Activated CD4-positive, alpha-beta T cell treated with anti-CD3 and anti-CD28 coated beads, Interleukin-2, amount 10 ng/mL, durations not matched to agents 24 days and 14 days (primary cell): ENCODE measurements at regions not wholly inside any gene's neighbourhood (a gene's known extent, or its start where the extent isn't known, plus 50 kb on each side); places are given as distances from the start of the nearest gene placed in this dataset.

Experiments
- DNase-seq: peaks from one replicate; pipeline ENCODE4 v3.0.0; 2022
- H3K27ac Mint-ChIP-seq: one replicate; pipeline ENCODE4 v1.8.0; 2022; ENCODE audit warnings: mild to moderate bottlenecking, mixed read lengths
- H3K27me3 Mint-ChIP-seq: one replicate; pipeline ENCODE4 v1.8.0; 2022; ENCODE audit warnings: mixed read lengths
- H3K36me3 Mint-ChIP-seq: one replicate; pipeline ENCODE4 v1.8.0; 2022; ENCODE audit warnings: low read depth, mild to moderate bottlenecking, mixed read lengths
- H3K4me1 Mint-ChIP-seq: one replicate; pipeline ENCODE4 v1.8.0; 2021; ENCODE audit warnings: mixed read lengths
- H3K4me3 Mint-ChIP-seq: one replicate; pipeline ENCODE4 v1.8.0; 2022; ENCODE audit warnings: mild to moderate bottlenecking, moderate library complexity, mixed read lengths
- H3K9me3 Mint-ChIP-seq: one replicate; pipeline ENCODE4 v1.8.0; 2021; ENCODE audit warnings: mixed read lengths
- intact Hi-C: fragments of 100-400 bp; cut with micrococcal nuclease; formaldehyde crosslinking; loops from one replicate; pipeline ENCODE4 v1.15.1; 2023

DNA sequence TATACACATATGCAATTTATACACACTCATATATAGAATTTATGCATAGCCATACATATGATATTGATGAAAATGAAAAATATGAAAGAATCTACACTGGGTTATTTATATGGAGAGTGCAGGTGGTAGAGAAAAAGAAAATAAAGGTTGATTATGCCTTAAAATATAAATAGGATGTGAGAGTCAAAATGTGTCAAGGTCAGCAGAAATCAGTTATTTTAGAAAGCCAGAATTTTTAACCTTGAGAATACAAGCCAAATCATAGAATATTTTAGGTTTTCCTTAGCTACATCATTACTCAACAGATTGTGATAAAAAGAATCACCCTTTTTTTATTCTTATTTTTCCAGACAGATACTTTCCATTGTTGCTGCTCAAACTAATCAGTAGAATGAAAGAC is 146.2 kb downstream of the SLC6A15 start:
- no peak overlapping the region for H3K4me3 Mint-ChIP-seq
- no peaks in the 10 kb centered on the region for H3K27me3 Mint-ChIP-seq
- no peaks in the 10 kb centered on the region for H3K36me3 Mint-ChIP-seq
- H3K9me3 Mint-ChIP-seq: no peaks in the 10 kb centered on the region
- intact Hi-C loops: no loop called here
- no peak overlapping the region for H3K27ac Mint-ChIP-seq
- H3K4me1 Mint-ChIP-seq: no peaks in the 10 kb centered on the region
- DNase-seq: no peak

DNA sequence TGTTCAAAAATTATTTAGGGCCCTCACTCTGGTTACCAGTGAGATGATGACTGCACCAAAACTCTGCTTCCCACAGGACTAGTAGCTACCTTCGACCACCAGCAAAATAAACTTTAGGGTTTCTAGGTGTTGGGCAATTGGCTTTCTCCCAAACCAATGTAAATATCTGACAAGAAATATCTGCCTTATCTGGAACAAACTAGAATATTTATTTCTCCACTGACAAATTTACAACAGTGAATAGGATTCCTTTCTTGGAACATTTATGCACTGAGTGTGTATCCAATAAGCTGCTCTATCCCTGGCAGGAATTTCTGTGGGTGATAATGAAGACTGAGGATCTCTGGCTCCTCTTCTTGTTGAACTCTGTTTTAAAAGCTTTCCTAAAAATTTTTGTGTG is 148.6 kb downstream of the SLC6A15 start:
- intact Hi-C loops: no loop called here
- Mint-ChIP-seq H3K4me1 (no peaks in the 10 kb centered on the region), H3K4me3 (no peak overlapping the region), H3K27me3 (no peaks in the 10 kb centered on the region), H3K36me3 (no peaks in the 10 kb centered on the region), H3K9me3 (no peaks in the 10 kb centered on the region), H3K27ac (no peak overlapping the region)
- DNase-seq: no peak

DNA sequence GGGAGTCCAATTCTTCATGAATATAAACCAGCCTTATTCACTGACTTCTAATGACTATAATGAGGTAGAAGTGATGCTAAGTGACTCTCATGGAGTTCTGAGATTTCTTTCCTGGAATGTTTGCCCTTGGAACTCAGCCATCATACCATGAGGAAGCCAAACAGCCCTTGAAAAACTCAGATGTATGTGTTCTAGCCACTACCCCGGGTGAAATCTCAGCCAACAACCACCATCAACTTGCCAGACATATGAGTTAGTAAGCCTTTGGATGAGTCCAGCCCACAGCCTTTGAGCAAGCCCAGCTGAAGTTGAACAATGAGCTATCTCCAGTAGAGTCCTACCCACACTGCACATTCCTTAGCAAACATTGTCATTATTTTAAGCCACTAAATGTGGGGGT is 149.5 kb downstream of the SLC6A15 start:
- no peak for DNase-seq
- H3K4me3 Mint-ChIP-seq: no peak overlapping the region
- H3K4me1 Mint-ChIP-seq: no peaks in the 10 kb centered on the region
- no peak overlapping the region for H3K27ac Mint-ChIP-seq
- no peaks in the 10 kb centered on the region for H3K27me3 Mint-ChIP-seq
- intact Hi-C loops: no loop called here
- no peaks in the 10 kb centered on the region for H3K36me3 Mint-ChIP-seq
- no peaks in the 10 kb centered on the region for H3K9me3 Mint-ChIP-seq

DNA sequence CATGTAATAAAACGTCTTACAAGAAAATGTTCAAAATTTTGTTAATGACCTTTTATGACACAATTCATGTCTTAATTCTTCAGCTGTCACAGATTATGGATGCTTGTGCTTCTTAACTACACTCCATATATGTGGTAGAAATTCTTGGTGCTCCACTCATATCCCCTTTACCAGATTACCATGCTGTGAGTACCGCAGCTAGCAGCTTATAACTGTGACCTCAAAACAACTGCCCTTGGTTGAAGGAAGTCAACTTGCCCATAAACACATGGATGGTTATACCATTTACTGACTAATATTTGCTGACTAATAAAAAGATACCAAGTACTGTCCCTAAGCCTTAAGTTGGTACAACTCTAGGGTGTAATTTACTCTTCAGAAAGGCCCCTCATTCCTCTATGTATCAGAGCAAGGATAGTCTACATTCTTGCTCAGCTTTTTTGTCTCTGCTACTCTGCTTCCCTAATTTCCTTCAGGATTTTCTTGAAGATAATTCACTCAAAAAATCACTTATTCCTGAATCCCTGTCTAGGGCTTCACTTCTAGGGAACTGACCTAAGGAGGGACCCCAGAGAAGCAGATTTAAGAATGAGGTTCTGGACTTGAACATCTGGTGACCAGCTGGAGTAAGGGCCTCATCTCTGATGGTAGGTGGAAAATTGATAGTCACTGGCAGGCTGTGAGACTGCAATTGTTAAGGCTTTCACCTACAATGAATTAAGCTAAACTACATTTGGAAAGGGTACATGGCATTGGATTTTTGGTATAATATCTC is 152.3 kb downstream of the SLC6A15 start:
- DNase-seq: no peak
- no peaks in the 10 kb centered on the region for H3K36me3 Mint-ChIP-seq
- H3K27ac Mint-ChIP-seq: no peak overlapping the region
- no peaks in the 10 kb centered on the region for H3K4me1 Mint-ChIP-seq
- H3K27me3 Mint-ChIP-seq: no peaks in the 10 kb centered on the region
- no peak overlapping the region for H3K4me3 Mint-ChIP-seq
- intact Hi-C loops: no loop called here
- no peaks in the 10 kb centered on the region for H3K9me3 Mint-ChIP-seq

DNA sequence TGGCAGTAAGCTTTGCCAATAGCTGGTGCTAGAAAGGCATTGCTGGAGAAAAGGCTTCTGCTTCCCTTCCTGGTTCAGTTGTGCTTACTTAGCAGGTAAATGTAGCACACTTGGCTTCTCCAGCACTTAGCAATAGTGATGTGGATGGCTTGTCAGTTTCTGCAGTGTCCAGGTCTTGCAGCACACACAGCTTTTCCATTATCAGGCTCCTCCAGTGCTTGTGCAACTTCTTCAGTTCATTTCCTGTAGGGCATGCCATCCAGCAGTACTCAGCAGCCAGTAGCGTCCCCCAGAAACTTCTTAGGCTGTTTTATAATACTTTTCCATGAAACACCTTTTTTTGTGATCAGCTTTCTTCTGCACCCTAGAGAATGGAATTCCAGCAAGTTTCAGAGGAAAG is 154.6 kb downstream of the SLC6A15 start:
- no peak for DNase-seq
- intact Hi-C loops: no loop called here
- no peaks in the 10 kb centered on the region for H3K9me3 Mint-ChIP-seq
- no peaks in the 10 kb centered on the region for H3K4me1 Mint-ChIP-seq
- H3K27ac Mint-ChIP-seq: no peak overlapping the region
- no peaks in the 10 kb centered on the region for H3K27me3 Mint-ChIP-seq
- H3K4me3 Mint-ChIP-seq: no peak overlapping the region
- no peaks in the 10 kb centered on the region for H3K36me3 Mint-ChIP-seq

DNA sequence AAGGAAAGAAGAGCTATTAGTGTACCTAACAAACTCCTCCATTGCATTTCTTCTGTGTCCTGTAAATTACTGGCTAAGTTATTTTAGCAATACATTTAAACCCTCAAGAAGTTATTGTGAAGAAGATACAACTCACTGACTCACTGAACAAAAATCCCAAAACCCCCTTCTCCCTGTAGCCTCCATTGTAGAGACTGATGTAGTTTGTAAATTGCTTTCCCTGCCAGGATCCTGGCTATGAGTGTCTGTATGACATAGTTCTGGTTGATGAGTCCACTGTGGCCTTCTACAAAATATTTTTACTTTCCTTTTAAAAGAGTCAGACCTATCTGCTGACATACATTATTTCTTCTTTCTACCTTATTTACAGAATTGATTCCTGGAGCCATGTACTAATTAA is 155.6 kb downstream of the SLC6A15 start:
- no peak overlapping the region for H3K4me3 Mint-ChIP-seq
- intact Hi-C loops: no loop called here
- H3K4me1 Mint-ChIP-seq: no peaks in the 10 kb centered on the region
- DNase-seq: no peak
- no peaks in the 10 kb centered on the region for H3K27me3 Mint-ChIP-seq
- H3K36me3 Mint-ChIP-seq: no peaks in the 10 kb centered on the region
- H3K27ac Mint-ChIP-seq: no peak overlapping the region
- no peaks in the 10 kb centered on the region for H3K9me3 Mint-ChIP-seq

DNA sequence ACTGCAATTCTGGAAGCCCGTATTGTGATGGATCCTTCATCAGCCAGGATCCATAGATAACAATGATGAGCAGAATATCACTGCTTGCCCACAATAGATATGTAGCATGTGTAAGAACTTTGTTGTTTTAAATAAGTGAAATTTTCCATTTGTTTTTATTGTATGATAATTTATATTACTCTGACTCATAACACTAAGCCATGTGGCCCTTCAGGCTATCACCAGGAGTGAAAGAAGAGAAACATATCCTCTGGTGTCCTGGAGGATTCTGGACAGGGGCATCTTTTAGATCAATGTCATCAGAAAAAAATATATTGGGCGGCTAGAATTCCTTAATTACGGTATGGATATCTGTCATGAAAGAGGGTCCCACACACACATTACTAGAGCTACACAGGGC is 167.5 kb downstream of the SLC6A15 start:
- no peaks in the 10 kb centered on the region for H3K9me3 Mint-ChIP-seq
- H3K36me3 Mint-ChIP-seq: no peaks in the 10 kb centered on the region
- DNase-seq: no peak
- intact Hi-C loops: no loop called here
- H3K27me3 Mint-ChIP-seq: no peaks in the 10 kb centered on the region
- H3K27ac Mint-ChIP-seq: no peak overlapping the region
- H3K4me3 Mint-ChIP-seq: no peak overlapping the region
- H3K4me1 Mint-ChIP-seq: no peaks in the 10 kb centered on the region

DNA sequence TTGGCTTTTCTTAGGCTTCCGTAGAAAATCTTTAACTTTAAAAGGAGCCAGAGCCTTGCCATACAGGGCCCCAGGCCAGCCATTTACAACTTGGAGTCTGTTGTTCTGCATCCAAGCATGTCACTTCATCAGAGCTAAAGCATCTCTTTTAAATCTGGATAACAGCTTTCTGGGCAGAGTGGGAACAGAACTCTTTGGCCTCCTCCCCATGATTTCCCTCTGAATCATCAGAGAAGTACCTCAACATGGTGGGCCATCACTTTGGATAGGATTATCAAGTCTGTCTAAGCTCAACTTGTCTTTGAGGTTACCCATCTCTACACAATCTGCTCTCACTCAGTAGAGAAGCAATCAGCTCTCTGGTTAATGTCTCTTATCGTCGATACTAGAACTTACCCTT is 170.9 kb downstream of the SLC6A15 start:
- H3K4me1 Mint-ChIP-seq: no peaks in the 10 kb centered on the region
- no peaks in the 10 kb centered on the region for H3K27me3 Mint-ChIP-seq
- DNase-seq: no peak
- intact Hi-C loops: no loop called here
- no peak overlapping the region for H3K27ac Mint-ChIP-seq
- H3K4me3 Mint-ChIP-seq: no peak overlapping the region
- no peaks in the 10 kb centered on the region for H3K9me3 Mint-ChIP-seq
- H3K36me3 Mint-ChIP-seq: no peaks in the 10 kb centered on the region

DNA sequence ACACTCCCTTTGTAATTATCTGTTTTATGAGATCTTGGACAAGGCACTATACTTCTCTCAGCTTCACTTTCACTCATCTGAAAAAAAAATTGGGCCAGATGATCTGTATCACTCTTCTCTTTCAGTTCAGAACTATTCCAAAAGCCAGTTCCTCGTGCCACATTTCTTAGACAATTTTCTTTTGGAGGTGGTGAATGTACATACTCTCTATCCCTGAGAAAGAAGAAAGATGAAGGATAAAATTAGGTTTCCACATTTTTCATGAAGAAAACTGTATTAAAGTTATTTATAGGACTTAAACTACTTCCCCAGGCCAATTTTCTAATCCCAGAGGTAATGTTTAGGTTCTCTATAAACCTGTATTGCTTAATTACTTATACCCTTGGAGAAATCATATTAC is 171.6 kb downstream of the SLC6A15 start:
- no peak for DNase-seq
- no peaks in the 10 kb centered on the region for H3K4me1 Mint-ChIP-seq
- no peak overlapping the region for H3K27ac Mint-ChIP-seq
- no peaks in the 10 kb centered on the region for H3K36me3 Mint-ChIP-seq
- intact Hi-C loops: no loop called here
- H3K4me3 Mint-ChIP-seq: no peak overlapping the region
- H3K27me3 Mint-ChIP-seq: no peaks in the 10 kb centered on the region
- H3K9me3 Mint-ChIP-seq: no peaks in the 10 kb centered on the region

DNA sequence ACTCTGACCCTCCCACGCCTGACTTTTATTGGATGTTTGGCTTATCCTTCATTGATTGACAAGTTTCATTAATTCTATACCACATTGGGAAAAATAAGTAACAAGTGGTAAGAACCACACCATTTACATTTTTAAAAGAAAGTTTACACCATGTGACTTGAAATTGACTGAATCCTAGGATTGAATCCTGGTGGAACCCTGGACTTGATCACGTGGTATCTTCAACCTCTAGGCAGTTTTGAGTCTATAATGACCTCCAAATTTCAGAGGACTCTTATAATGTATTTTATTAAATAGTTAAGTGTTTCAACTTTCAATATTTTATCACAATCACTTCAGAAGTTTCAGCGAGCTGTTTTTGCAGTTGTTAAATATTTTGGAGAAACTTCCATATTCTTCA is 172.0 kb downstream of the SLC6A15 start:
- H3K9me3 Mint-ChIP-seq: no peaks in the 10 kb centered on the region
- no peak overlapping the region for H3K4me3 Mint-ChIP-seq
- H3K27ac Mint-ChIP-seq: no peak overlapping the region
- no peaks in the 10 kb centered on the region for H3K27me3 Mint-ChIP-seq
- no peak for DNase-seq
- intact Hi-C loops: no loop called here
- H3K36me3 Mint-ChIP-seq: no peaks in the 10 kb centered on the region
- no peaks in the 10 kb centered on the region for H3K4me1 Mint-ChIP-seq

DNA sequence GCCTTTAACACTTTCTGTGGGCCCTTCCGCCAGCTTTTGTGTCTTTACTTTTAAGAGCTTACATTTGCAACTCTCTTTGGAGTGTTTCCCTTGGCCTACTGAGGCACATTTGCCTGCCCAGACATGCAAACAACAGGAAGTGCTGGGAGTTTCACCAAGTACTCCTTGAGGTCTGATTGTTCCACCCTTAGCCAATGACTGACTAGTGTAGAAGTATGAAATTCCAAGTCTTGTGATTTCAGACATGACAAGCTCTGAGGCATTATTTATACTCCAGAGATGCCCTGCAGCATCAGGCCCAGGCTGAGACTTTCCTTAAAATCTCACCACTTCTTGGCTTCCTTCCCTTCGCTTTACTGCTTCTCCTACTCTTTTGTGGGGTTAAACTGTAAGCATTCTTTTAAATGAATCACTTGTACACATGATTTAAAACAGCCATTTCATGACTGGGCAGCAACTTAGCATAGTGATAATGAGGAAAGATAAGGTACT is 174.1 kb downstream of the SLC6A15 start:
- Mint-ChIP-seq H3K27me3 (no peaks in the 10 kb centered on the region), H3K27ac (no peak overlapping the region), H3K4me3 (no peak overlapping the region), H3K36me3 (no peaks in the 10 kb centered on the region), H3K4me1 (no peaks in the 10 kb centered on the region), H3K9me3 (no peaks in the 10 kb centered on the region)
- intact Hi-C loops: no loop called here
- DNase-seq: no peak

DNA sequence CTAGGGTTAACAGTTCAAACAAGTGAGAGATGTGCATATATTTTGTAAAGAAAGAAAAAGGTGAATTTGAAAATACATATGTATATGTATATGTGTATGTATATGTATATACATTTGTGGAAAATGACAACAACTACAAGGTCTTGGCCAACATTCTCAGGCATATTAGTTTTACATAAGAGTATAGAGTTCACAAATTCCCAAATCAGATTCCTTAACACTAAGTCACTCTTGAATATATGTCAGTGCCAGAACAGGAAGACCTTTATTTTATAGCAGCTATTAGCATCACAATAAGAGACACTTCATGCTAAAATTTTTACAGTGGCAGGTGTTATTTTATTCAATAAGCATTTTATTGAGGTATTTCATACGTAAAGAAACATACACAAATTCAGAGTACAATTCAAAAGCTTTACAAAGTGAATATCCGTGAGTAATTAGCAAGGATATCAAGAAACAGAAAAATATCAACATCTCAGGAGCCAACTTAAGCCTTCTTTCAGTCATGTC is 179.7 kb downstream of the SLC6A15 start:
- Mint-ChIP-seq H3K27ac (no peak overlapping the region), H3K27me3 (no peaks in the 10 kb centered on the region)

DNA sequence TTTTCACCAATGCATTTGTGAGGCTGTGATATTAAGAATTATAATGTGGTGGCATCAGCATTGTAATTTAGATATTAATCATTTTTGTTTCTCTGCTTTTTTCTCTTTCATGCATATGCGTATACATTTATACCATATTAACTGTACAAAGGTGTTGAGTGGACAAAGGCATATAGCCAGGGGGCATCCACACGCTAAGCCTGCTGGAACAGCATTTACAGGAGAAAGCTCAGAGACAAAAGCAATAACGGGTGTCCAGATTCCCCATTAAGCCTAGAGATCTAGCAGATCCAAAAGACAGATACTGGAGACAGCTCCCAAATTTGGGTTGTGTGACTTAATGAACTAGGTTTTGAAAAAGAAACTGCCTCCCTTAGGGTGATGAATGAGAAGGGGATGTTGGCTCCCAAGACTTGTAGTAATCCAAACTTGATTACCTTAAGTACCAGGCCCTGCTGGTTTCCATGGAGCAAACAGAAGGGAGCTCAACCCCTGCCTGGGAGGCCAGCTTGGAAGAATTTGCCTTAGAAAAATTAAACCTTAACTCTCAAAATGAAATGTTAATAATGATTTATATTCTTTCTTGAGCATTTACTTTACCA is 181.9 kb downstream of the SLC6A15 start:
- H3K27me3 Mint-ChIP-seq: no peaks in the 10 kb centered on the region
- H3K9me3 Mint-ChIP-seq: no peaks in the 10 kb centered on the region
- intact Hi-C loops: no loop called here
- H3K36me3 Mint-ChIP-seq: no peaks in the 10 kb centered on the region
- DNase-seq: no peak
- no peak overlapping the region for H3K4me3 Mint-ChIP-seq
- H3K27ac Mint-ChIP-seq: no peak overlapping the region
- no peaks in the 10 kb centered on the region for H3K4me1 Mint-ChIP-seq

More for the DNA sequence above, 179.7 kb downstream of the SLC6A15 start:
- Mint-ChIP-seq H3K4me3 (no peak overlapping the region), H3K9me3 (no peaks in the 10 kb centered on the region), H3K4me1 (no peaks in the 10 kb centered on the region), H3K36me3 (no peaks in the 10 kb centered on the region)
- intact Hi-C loops: no loop called here
- DNase-seq: no peak

DNA sequence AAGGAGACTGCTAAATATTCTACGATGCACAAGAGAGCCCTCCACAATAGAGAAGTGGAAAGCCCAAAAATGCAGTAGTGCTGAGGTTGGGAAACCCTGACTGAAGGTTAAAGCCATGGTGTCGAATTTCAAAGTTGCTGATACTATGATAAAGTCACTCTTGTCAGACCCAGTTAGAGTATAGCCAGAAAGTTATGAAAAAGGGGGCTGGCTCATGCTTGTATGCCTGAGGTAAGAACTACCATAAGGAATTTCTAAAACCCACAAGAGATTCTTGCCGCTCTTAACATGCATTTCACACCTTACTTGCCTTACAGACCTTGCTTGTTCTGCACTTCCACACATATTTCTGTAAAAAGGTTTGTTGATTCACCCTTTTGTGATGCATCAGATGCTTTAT is 184.6 kb downstream of the SLC6A15 start:
- no peak for DNase-seq
- intact Hi-C loops: no loop called here
- Mint-ChIP-seq H3K4me1 (no peaks in the 10 kb centered on the region), H3K27ac (no peak overlapping the region), H3K9me3 (no peaks in the 10 kb centered on the region), H3K27me3 (no peaks in the 10 kb centered on the region), H3K36me3 (no peaks in the 10 kb centered on the region), H3K4me3 (no peak overlapping the region)

DNA sequence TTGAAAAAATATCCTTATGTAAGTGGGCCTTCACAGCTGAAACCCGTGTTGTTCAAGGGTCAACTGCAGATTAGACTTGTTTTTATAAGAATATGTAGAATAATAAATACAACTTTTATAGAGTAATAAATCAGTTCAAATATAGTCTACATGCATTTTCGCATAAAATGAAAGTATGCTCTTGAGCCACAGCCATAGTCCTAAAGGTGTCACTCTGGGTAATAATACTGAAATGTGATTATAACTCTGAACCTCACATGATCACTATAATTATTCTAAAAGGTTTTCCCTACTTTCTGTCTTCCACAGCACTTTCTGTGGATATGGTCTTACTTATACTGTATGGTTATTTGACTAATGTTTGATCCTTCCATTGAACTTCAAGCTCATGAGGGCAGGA is 185.8 kb downstream of the SLC6A15 start:
- DNase-seq: no peak
- no peaks in the 10 kb centered on the region for H3K27me3 Mint-ChIP-seq
- no peaks in the 10 kb centered on the region for H3K9me3 Mint-ChIP-seq
- H3K4me3 Mint-ChIP-seq: no peak overlapping the region
- H3K27ac Mint-ChIP-seq: no peak overlapping the region
- H3K4me1 Mint-ChIP-seq: no peaks in the 10 kb centered on the region
- H3K36me3 Mint-ChIP-seq: no peaks in the 10 kb centered on the region
- intact Hi-C loops: no loop called here
